CD4-positive, alpha-beta memory T cell (primary cell): ENCODE measurements at regions not wholly inside any gene's neighbourhood (a gene's known extent, or its start where the extent isn't known, plus 50 kb on each side); places are given as distances from the start of the nearest gene placed in this dataset.

Experiments
- CTCF ChIA-PET: fragments of 350-600 bp; sonication (Branson Sonifier 250); formaldehyde crosslinking; loops from one replicate; lab custom pipeline; 2021; ENCODE audit warnings: inconsistent platforms; ENCODE audit not compliant: partially characterized antibody; lab: Charles Lee
- POLR2A ChIA-PET: fragments of 350-600 bp; sonication (Branson Sonifier 250); formaldehyde crosslinking; loops from one replicate; lab custom pipeline; 2021; ENCODE audit not compliant: partially characterized antibody; lab: Charles Lee
- DNase-seq, 5 donors: peaks; one replicate each; pipeline versions ENCODE4 v3.0.0 to v3.0.0-alpha.2; 2020 to 2022; ENCODE audit warnings: mixed read lengths in 1 of 5
- H3K27ac ChIP-seq: one replicate; pipeline ENCODE4 v1.7.0; 2013; ENCODE audit warnings: low read depth, low read length
- H3K27me3 ChIP-seq: 2 replicates; pipeline ENCODE4 v1.7.0; 2013; ENCODE audit warnings: mild to moderate bottlenecking, low read length, moderate library complexity; ENCODE audit not compliant: insufficient read depth
- H3K36me3 ChIP-seq: 2 replicates; pipeline ENCODE4 v1.7.0; 2013; ENCODE audit warnings: mild to moderate bottlenecking, low read length, moderate library complexity; ENCODE audit not compliant: insufficient read depth
- H3K4me1 ChIP-seq: 2 replicates; pipeline ENCODE4 v1.7.0; 2013; ENCODE audit warnings: mild to moderate bottlenecking, low read length, moderate library complexity; ENCODE audit not compliant: insufficient read depth
- H3K4me3 ChIP-seq, 2 donors: one replicate each; pipeline ENCODE4 v1.7.0; 2013; ENCODE audit warnings: low read length in 2 of 2, mild to moderate bottlenecking in 1 of 2
- H3K9me3 ChIP-seq, 2 donors: one replicate each; pipeline ENCODE4 v1.7.0; 2013; ENCODE audit warnings: low read length in 2 of 2, control low read depth in 1 of 2; ENCODE audit not compliant: control insufficient read depth in 1 of 2
- H3K27ac Mint-ChIP-seq, 7 donors: one replicate each; pipeline ENCODE4 v1.8.0; 2020 to 2021; ENCODE audit warnings: mixed read lengths in 7 of 7, mild to moderate bottlenecking in 6 of 7, inconsistent platforms in 3 of 7, moderate library complexity in 3 of 7
- H3K27me3 Mint-ChIP-seq, 2 donors: one replicate each; pipeline ENCODE4 v1.8.0; 2020 to 2021; ENCODE audit warnings: mixed read lengths in 2 of 2
- H3K36me3 Mint-ChIP-seq, 2 donors: one replicate each; pipeline ENCODE4 v1.8.0; 2020 to 2021; ENCODE audit warnings: mixed read lengths in 2 of 2, inconsistent platforms in 1 of 2, mild to moderate bottlenecking in 1 of 2
- H3K4me1 Mint-ChIP-seq, 4 donors: one replicate each; pipeline ENCODE4 v1.8.0; 2020 to 2021; ENCODE audit warnings: mixed read lengths in 4 of 4, mild to moderate bottlenecking in 1 of 4
- H3K4me3 Mint-ChIP-seq, 8 donors: one replicate each; pipeline ENCODE4 v1.8.0; 2020 to 2021; ENCODE audit warnings: mixed read lengths in 8 of 8, mild to moderate bottlenecking in 7 of 8, moderate library complexity in 6 of 8, inconsistent platforms in 3 of 8
- H3K9me3 Mint-ChIP-seq, 8 donors: one replicate each; pipeline ENCODE4 v1.8.0; 2020 to 2021; ENCODE audit warnings: mixed read lengths in 8 of 8, mild to moderate bottlenecking in 5 of 8, inconsistent platforms in 3 of 8, moderate library complexity in 1 of 8
- intact Hi-C: fragments of 100-400 bp; cut with micrococcal nuclease; formaldehyde crosslinking; loops from one replicate; pipeline ENCODE4 v1.15.1; 2023

GRCh38 chr2:15703365-15703869, 111.7 kb downstream of the DDX1 start:
- DNase-seq = no peak
- CTCF ChIA-PET = no interaction called here

GRCh38 chr2:15704086-15704787, 112.6 kb downstream of the DDX1 start:
- no peaks in the 10 kb centered on the region for H3K36me3 ChIP-seq
- no peaks in the 10 kb centered on the region for H3K27me3 Mint-ChIP-seq
- ChIA-PET CTCF (no interaction called here), POLR2A (no interaction called here)
- H3K4me1 ChIP-seq = no peaks in the 10 kb centered on the region
- no peak overlapping the region for H3K4me3 ChIP-seq
- no peak overlapping the region for H3K27ac Mint-ChIP-seq
- H3K9me3 ChIP-seq = no peaks in the 10 kb centered on the region
- DNase-seq = no peak
- H3K4me1 Mint-ChIP-seq = no peaks in the 10 kb centered on the region
- no peak overlapping the region for H3K27ac ChIP-seq
- H3K36me3 Mint-ChIP-seq = no peaks in the 10 kb centered on the region
- no peaks in the 10 kb centered on the region for H3K27me3 ChIP-seq
- H3K9me3 Mint-ChIP-seq = no peaks in the 10 kb centered on the region
- no peak overlapping the region for H3K4me3 Mint-ChIP-seq
- intact Hi-C loops = no loop called here

More at GRCh38 chr2:15703365-15703869, 111.7 kb downstream of the DDX1 start:
- Histone ChIP-seq H3K4me3 (no peak overlapping the region), H3K27me3 (no peaks in the 10 kb centered on the region), H3K4me1 (no peaks in the 10 kb centered on the region), H3K9me3 (no peaks in the 10 kb centered on the region), H3K27ac (no peak overlapping the region), H3K36me3 (no peaks in the 10 kb centered on the region)
- H3K9me3 Mint-ChIP-seq = no peaks in the 10 kb centered on the region
- intact Hi-C loops = no loop called here
- POLR2A ChIA-PET = no interaction called here
- no peaks in the 10 kb centered on the region for H3K4me1 Mint-ChIP-seq
- no peak overlapping the region for H3K27ac Mint-ChIP-seq
- H3K4me3 Mint-ChIP-seq = no peak overlapping the region
- no peaks in the 10 kb centered on the region for H3K27me3 Mint-ChIP-seq
- H3K36me3 Mint-ChIP-seq = no peaks in the 10 kb centered on the region

DNA sequence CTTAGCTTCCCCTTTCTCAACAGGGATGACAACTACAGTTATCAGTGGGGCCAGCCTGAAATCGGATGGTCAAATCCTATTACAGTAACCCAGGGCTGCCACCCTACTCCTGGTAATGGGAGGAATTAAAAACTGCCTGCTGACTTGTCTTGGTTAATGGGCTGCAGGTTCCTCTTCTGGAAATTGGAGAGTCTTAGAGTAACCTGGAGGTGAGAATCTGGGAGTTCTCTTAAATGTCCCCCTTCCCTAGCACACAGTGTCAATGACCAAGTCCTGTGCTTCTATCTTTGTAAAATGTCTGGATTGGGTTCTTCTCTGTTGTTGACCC, 113.1 kb downstream of the DDX1 start:
- Mint-ChIP-seq H3K36me3 (no peaks in the 10 kb centered on the region), H3K27me3 (no peaks in the 10 kb centered on the region), H3K9me3 (no peaks in the 10 kb centered on the region), H3K4me3 (no peak overlapping the region), H3K27ac (no peak overlapping the region), H3K4me1 (no peaks in the 10 kb centered on the region)
- no peak for DNase-seq
- no peaks in the 10 kb centered on the region for H3K27me3 ChIP-seq
- ChIA-PET POLR2A (no interaction called here), CTCF (no interaction called here)
- no peaks in the 10 kb centered on the region for H3K36me3 ChIP-seq
- intact Hi-C loops = no loop called here
- H3K4me3 ChIP-seq = no peak overlapping the region
- H3K9me3 ChIP-seq = no peaks in the 10 kb centered on the region
- no peaks in the 10 kb centered on the region for H3K4me1 ChIP-seq
- no peak overlapping the region for H3K27ac ChIP-seq

GRCh38 chr2:15705310-15705709, 113.6 kb downstream of the DDX1 start:
- Histone ChIP-seq H3K4me1 (no peaks in the 10 kb centered on the region), H3K36me3 (no peaks in the 10 kb centered on the region), H3K9me3 (no peaks in the 10 kb centered on the region), H3K4me3 (no peak overlapping the region), H3K27me3 (no peaks in the 10 kb centered on the region), H3K27ac (no peak overlapping the region)
- ChIA-PET POLR2A (no interaction called here), CTCF (no interaction called here)
- H3K4me3 Mint-ChIP-seq = no peak overlapping the region
- H3K9me3 Mint-ChIP-seq = no peaks in the 10 kb centered on the region
- DNase-seq = no peak
- intact Hi-C loops = no loop called here
- H3K36me3 Mint-ChIP-seq = no peaks in the 10 kb centered on the region
- no peaks in the 10 kb centered on the region for H3K27me3 Mint-ChIP-seq
- no peak overlapping the region for H3K27ac Mint-ChIP-seq
- H3K4me1 Mint-ChIP-seq = no peaks in the 10 kb centered on the region

- H3K4me3 Mint-ChIP-seq = no peak overlapping the region
- ChIA-PET POLR2A (no interaction called here), CTCF (no interaction called here)
- no peaks in the 10 kb centered on the region for H3K4me1 Mint-ChIP-seq
- Histone ChIP-seq H3K27me3 (no peaks in the 10 kb centered on the region), H3K36me3 (no peaks in the 10 kb centered on the region), H3K9me3 (no peaks in the 10 kb centered on the region), H3K27ac (no peak overlapping the region), H3K4me3 (no peak overlapping the region), H3K4me1 (no peaks in the 10 kb centered on the region)
- H3K27ac Mint-ChIP-seq = no peak overlapping the region
- H3K36me3 Mint-ChIP-seq = no peaks in the 10 kb centered on the region
- no peaks in the 10 kb centered on the region for H3K27me3 Mint-ChIP-seq
- no peak for DNase-seq
- intact Hi-C loops = no loop called here
- H3K9me3 Mint-ChIP-seq = no peaks in the 10 kb centered on the region
Measured at GRCh38 chr2:15705839-15706386, 114.2 kb downstream of the DDX1 start.

DNA sequence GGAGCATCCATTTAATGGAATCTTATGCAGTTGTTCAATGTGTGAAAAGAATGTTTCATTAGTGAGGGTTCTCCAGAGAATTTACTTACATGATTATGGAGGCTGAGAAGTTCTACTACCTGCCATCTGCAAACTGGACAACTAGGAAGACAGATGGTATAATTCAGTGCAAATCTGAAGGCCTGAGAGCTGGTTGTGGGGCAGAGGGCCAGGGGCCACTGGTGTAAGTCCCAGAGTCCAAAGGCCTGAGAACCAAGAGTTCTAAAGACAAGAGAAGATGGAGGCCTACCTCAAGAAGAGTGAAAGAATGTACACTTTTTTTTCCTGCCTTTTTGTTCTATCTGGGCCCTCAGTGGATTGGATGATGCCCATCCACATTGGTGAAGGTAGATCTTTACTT, 114.8 kb downstream of the DDX1 start:
- no peak overlapping the region for H3K27ac Mint-ChIP-seq
- no peaks in the 10 kb centered on the region for H3K9me3 ChIP-seq
- H3K27me3 Mint-ChIP-seq = no peaks in the 10 kb centered on the region
- intact Hi-C loops = no loop called here
- H3K36me3 Mint-ChIP-seq = no peaks in the 10 kb centered on the region
- H3K4me3 Mint-ChIP-seq = no peak overlapping the region
- H3K9me3 Mint-ChIP-seq = no peaks in the 10 kb centered on the region
- no peak for DNase-seq
- POLR2A ChIA-PET = no interaction called here
- H3K4me1 Mint-ChIP-seq = no peaks in the 10 kb centered on the region
- H3K36me3 ChIP-seq = no peaks in the 10 kb centered on the region
- CTCF ChIA-PET = no interaction called here
- H3K4me1 ChIP-seq = no peaks in the 10 kb centered on the region
- H3K27ac ChIP-seq = no peak overlapping the region
- no peaks in the 10 kb centered on the region for H3K27me3 ChIP-seq
- no peak overlapping the region for H3K4me3 ChIP-seq

DNA sequence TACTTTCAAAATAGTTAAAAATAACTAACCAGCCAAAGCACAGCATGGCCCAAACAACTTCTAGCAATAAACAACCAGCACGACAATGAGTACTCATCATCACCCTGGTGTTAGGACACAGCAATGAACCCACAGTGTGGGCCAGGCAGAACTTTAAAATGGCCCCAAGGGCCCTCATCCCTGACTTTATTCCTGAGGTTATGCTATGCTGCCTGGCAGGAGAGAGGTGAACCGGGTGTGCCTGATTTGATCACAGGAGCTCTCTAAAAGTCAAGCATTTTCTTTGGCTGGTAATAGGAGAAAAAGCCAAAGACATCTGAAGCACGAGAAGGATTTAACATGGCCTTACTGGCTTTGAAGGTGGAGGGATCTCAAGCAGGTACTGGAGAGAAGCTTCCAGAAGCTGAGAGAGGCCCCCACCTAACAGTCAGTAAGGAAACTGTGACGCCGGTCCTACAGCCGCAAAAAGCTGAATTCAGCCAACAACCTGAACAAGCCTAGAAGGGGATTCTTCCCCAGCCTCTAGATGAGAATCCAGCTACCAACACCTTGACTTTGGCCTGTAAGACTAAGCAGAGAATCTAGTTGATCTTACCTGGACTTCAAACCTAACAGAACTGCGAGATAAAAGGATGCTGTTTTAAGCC, 115.4 kb downstream of the DDX1 start:
- Histone ChIP-seq H3K27ac (no peak overlapping the region), H3K9me3 (no peaks in the 10 kb centered on the region), H3K4me1 (no peaks in the 10 kb centered on the region), H3K36me3 (no peaks in the 10 kb centered on the region), H3K4me3 (no peak overlapping the region), H3K27me3 (no peaks in the 10 kb centered on the region)
- no peak for DNase-seq
- H3K36me3 Mint-ChIP-seq = no peaks in the 10 kb centered on the region
- H3K9me3 Mint-ChIP-seq = no peaks in the 10 kb centered on the region
- H3K4me1 Mint-ChIP-seq = no peaks in the 10 kb centered on the region
- POLR2A ChIA-PET = no interaction called here
- H3K4me3 Mint-ChIP-seq = no peak overlapping the region
- H3K27me3 Mint-ChIP-seq = no peaks in the 10 kb centered on the region
- intact Hi-C loops = no loop called here
- no peak overlapping the region for H3K27ac Mint-ChIP-seq
- CTCF ChIA-PET = no interaction called here
